ENCODE measurements at regions not wholly inside any gene's neighbourhood (a gene's known extent, or its start where the extent isn't known, plus 50 kb on each side); places are given as distances from the start of the nearest gene placed in this dataset.
A peak's percentile ranks its signal among the peaks of the same experiment; 100 is the strongest.

DNA sequence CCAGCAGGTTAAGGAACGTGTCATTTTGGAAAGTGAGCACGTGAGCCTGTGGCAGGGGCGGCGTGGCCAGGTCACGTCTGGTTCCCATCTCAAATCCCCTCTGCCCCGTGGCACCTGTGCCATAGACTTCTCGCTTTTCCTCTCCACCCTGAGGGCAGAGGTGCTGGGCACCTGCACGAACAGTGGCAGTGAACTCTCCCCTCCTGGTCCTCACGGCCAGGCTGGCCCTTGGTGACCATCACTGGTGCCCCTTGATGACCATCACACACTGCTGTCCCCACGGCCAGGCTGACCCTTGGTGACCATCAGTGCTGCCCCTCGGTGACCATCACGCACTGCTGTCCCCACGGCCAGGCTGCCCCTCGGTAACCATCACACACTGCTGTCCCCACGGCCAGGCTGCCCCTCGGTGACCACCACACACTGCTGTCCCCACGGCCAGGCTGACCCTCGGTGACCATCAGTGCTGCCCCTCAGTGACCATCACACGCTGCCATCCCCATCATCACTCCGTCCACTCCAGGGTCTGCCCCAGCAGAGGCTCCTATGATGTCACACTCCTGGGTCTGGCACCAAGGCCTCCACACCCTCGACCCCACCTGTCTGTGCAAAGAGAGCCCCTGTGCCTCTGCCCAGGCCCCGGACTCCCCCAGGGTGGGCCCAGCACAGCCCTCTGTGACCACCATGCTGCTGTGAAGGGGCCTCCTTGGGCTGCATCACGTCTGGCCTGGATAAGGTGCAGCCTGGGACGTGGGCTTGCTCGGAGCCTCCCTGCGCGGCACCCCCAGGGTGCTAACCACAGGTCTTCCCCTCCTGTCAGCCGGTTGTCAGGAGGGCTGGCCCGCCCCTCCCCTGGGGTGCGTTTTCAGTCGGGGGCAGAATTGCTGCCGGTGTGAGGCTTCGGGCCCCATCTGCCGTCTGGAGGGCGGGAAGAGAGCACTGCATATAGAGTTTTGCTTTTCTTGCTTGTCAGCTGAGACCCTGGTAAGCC, 738.6 kb downstream of the BRD1 start:
- no peak overlapping the region for H3K4me2 ChIP-seq (ENCODE audit: low read depth, low read length)
- H3K27ac ChIP-seq (ENCODE audit: extremely low read length, insufficient read depth, low read length), result no peak overlapping the region
- no peaks in the 10 kb centered on the region for H3K36me3 ChIP-seq (replicated peaks in 1 of 2; ENCODE audit: control insufficient read depth in 1 of 2, insufficient read depth in 2 of 2, low read length in 2 of 2)
- DNase-seq (ENCODE audit: low spot score), result no peak
- H3K9ac ChIP-seq (ENCODE audit: insufficient read depth, low read depth, low read length), result no peak overlapping the region
- no peak overlapping the region for H2AFZ ChIP-seq (ENCODE audit: low read length)
- no peak for FAIRE-seq
- H4K20me1 ChIP-seq (ENCODE audit: insufficient read depth, low read length), result no peaks in the 10 kb centered on the region
- no peaks in the 10 kb centered on the region for H3K9me3 ChIP-seq (ENCODE audit: low read length)
- no peaks in the 10 kb centered on the region for H3K4me1 ChIP-seq (ENCODE audit: insufficient read depth, low read length)
- CTCF ChIA-PET (ENCODE audit: low intra/inter-chr PET ratio, low total read pairs), result no interaction called here
- 10% methylated on average over 12 of the region's 35 CpGs for WGBS (ENCODE audit: low lambda C conversion rate)
- H3K27me3 ChIP-seq (ENCODE audit: control insufficient read depth in 1 of 2, insufficient read depth in 2 of 2, low read length in 2 of 2), result peaks cover 9 to 67% of the 10 kb centered on the region in 2 experiments; a peak in 4 of 5 replicates
- no TSS peak for BruUV-seq (replicated peaks)
- in situ Hi-C loops (cut with HindIII; ENCODE audit: extremely low pct_ligation_motif_present, low pct_unique_long_range_greater_than_20kb) (no loop called here), intact Hi-C loops (cut with micrococcal nuclease; ENCODE audit: unreplicated experiment) (no loop called here)
- no peaks in the 10 kb centered on the region for H3K79me2 ChIP-seq (ENCODE audit: insufficient read depth, low read length)
- POLR2A ChIA-PET, result no interaction called here
- H3K4me3 ChIP-seq (replicated peaks in 1 of 3; ENCODE audit: insufficient read depth in 1 of 3, low read depth in 2 of 3, low read length in 3 of 3), result no peak overlapping the region
- no peak for TF ChIP-seq TBX3 (IDR thresholded peaks at IDR 0.05; ENCODE audit: borderline replicate concordance)
- 0 out of 2 replicates have a peak, but pooled peaks have one; percentile 22 for TF ChIP-seq CREB1 (IDR thresholded peaks at IDR 0.05)
- TF ChIP-seq CREB1 (CRISPR knock-in tag; IDR thresholded peaks at IDR 0.05), result no peak
- no peak for ATAC-seq

DNA sequence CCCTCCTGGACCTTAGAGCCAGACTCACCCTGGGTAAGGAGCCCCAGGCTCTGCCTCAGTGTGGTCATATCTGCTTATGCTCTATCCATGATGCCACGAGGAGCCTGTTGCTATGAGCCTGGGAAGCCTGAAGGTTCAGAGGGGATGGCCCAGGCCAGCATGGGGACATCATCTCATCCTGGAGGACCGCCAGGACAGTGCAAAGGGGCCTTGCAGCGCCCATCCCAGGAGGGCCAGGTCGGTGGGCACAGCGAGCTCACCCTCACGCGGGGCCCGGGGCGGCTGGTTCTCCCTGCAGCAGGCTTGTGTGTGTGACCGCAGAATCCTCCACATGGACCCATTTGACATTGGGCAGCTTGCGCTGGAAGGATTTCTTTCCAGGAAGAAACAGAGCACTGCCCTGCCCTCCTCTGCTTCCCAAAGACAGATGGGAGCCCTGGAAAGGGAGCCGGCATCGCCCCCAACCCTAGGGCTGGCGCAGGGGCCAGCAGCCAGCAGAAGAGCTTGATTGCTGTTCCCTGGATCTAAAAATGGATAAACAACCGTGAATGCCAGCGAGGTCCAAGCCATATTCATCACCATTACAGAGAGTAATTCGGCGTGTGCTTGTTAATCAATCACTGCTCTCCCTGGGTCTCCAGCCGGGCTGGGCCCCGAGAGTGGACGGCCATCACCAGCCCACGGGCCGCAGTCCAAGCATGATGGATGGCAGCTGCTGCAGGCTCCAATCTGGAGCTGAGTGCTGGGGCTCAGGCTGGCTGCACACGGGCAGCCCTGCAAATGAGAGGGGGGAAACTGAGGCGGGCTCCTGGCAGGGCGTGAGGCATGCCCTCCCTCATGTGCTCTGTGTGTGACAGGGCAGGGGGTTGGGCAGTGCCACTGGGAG, 739.7 kb downstream of the BRD1 start:
- Histone ChIP-seq H3K9ac (ENCODE audit: insufficient read depth, low read depth, low read length) (no peak overlapping the region), H3K27me3 (ENCODE audit: control insufficient read depth in 1 of 2, insufficient read depth in 2 of 2, low read length in 2 of 2) (peaks cover 9 to 65% of the 10 kb centered on the region in 2 experiments; a peak in 4 of 5 replicates), H3K9me3 (ENCODE audit: low read length) (no peaks in the 10 kb centered on the region), H4K20me1 (ENCODE audit: insufficient read depth, low read length) (no peaks in the 10 kb centered on the region), H3K4me1 (ENCODE audit: insufficient read depth, low read length) (no peaks in the 10 kb centered on the region), H3K4me2 (ENCODE audit: low read depth, low read length) (no peak overlapping the region), H3K36me3 (replicated peaks in 1 of 2; ENCODE audit: control insufficient read depth in 1 of 2, insufficient read depth in 2 of 2, low read length in 2 of 2) (no peaks in the 10 kb centered on the region), H2AFZ (ENCODE audit: low read length) (no peak overlapping the region), H3K79me2 (ENCODE audit: insufficient read depth, low read length) (no peaks in the 10 kb centered on the region), H3K27ac (ENCODE audit: extremely low read length, insufficient read depth, low read length) (no peak overlapping the region), H3K4me3 (replicated peaks in 1 of 3; ENCODE audit: insufficient read depth in 1 of 3, low read depth in 2 of 3, low read length in 3 of 3) (no peak overlapping the region)
- ChIA-PET CTCF (ENCODE audit: low intra/inter-chr PET ratio, low total read pairs) (no interaction called here), POLR2A (no interaction called here)
- ATAC-seq, result no peak
- FAIRE-seq, result no peak
- in situ Hi-C loops (cut with HindIII; ENCODE audit: extremely low pct_ligation_motif_present, low pct_unique_long_range_greater_than_20kb) (no loop called here), intact Hi-C loops (cut with micrococcal nuclease; ENCODE audit: unreplicated experiment) (no loop called here)
- BruUV-seq (replicated peaks), result no TSS peak
- no peak for DNase-seq (ENCODE audit: low spot score)
- TF ChIP-seq YEATS2 (CRISPR knock-in tag; IDR thresholded peaks at IDR 0.05; ENCODE audit: borderline replicate concordance) (no peak), AGO2 (optimal IDR thresholded peaks at IDR 0.05; ENCODE audit: low read depth, low read length) (no peak)
- WGBS (ENCODE audit: low lambda C conversion rate), result 51% methylated on average over 4 of the region's 26 CpGs

Measured in HepG2 (cell line).